MM.1S (cell line): ENCODE measurements at regions not wholly inside any gene's neighbourhood (a gene's known extent, or its start where the extent isn't known, plus 50 kb on each side); places are given as distances from the start of the nearest gene placed in this dataset.

Experiments
- DNase-seq: peaks from one replicate; pipeline ENCODE4 v3.0.0-alpha.2; 2015
- H2AFZ ChIP-seq: fragments of 300-600 bp; sonication (generic); 2 replicates; pipeline ENCODE4 v1.6.0; 2016; ENCODE audit warnings: antibody characterized with exemption, low read length
- H3F3A ChIP-seq: fragments of 300-600 bp; sonication (generic); 2 replicates; pipeline ENCODE4 v1.6.1; 2016; ENCODE audit warnings: mild to moderate bottlenecking, antibody characterized with exemption, low read length, moderate library complexity, mixed read lengths; ENCODE audit not compliant: insufficient read depth
- H3K27ac ChIP-seq: fragments of 300-600 bp; sonication (generic); 2 replicates; pipeline ENCODE4 v1.5.1; 2016; ENCODE audit warnings: mild to moderate bottlenecking, low read length
- H3K27me3 ChIP-seq: fragments of 300-600 bp; sonication (generic); replicated peaks from 2 replicates; pipeline ENCODE4 v1.6.0; 2016; ENCODE audit warnings: low read length; ENCODE audit not compliant: insufficient read depth
- H3K36me3 ChIP-seq: fragments of 300-600 bp; sonication (generic); replicated peaks from 2 replicates; pipeline ENCODE4 v1.6.1; 2016; ENCODE audit warnings: mild to moderate bottlenecking, low read length, mixed read lengths; ENCODE audit not compliant: insufficient read depth
- H3K4me1 ChIP-seq: fragments of 300-600 bp; sonication (generic); 2 replicates; pipeline ENCODE4 v1.6.1; 2016; ENCODE audit warnings: low read length, mixed read lengths
- H3K4me2 ChIP-seq: fragments of 300-600 bp; sonication (generic); 2 replicates; pipeline ENCODE4 v1.6.0; 2016; ENCODE audit warnings: low read depth, low read length
- H3K4me3 ChIP-seq: fragments of 300-600 bp; sonication (generic); 2 replicates; pipeline ENCODE4 v1.5.1; 2016; ENCODE audit warnings: low read length, mixed read lengths
- H3K79me2 ChIP-seq: fragments of 300-600 bp; sonication (generic); 2 replicates; pipeline ENCODE4 v1.6.1; 2016; ENCODE audit warnings: mixed run types, low read length, mixed read lengths
- H3K9ac ChIP-seq: fragments of 300-600 bp; sonication (generic); 2 replicates; pipeline ENCODE4 v1.6.1; 2016; ENCODE audit warnings: low read length, mixed read lengths
- H3K9me2 ChIP-seq: fragments of 300-600 bp; sonication (generic); replicated peaks from 2 replicates; pipeline ENCODE4 v1.6.1; 2016; ENCODE audit warnings: mild to moderate bottlenecking, low read length, mixed read lengths; ENCODE audit not compliant: insufficient read depth
- H3K9me3 ChIP-seq: fragments of 300-600 bp; sonication (generic); replicated peaks from 2 replicates; pipeline ENCODE4 v1.6.1; 2016; ENCODE audit warnings: mild to moderate bottlenecking, low read length, mixed read lengths; ENCODE audit not compliant: insufficient read depth
- H4K20me1 ChIP-seq: fragments of 300-600 bp; sonication (generic); 2 replicates; pipeline ENCODE4 v1.6.1; 2016; ENCODE audit warnings: mild to moderate bottlenecking, low read length, moderate library complexity, mixed read lengths; ENCODE audit not compliant: insufficient read depth
- EZH2 ChIP-seq: fragments of 300-600 bp; sonication (generic); optimal IDR thresholded peaks from 2 replicates; pipeline ENCODE3; 2017; ENCODE audit warnings: low read depth, mild to moderate bottlenecking, antibody characterized with exemption, low read length, mixed read lengths
- EZH2phosphoT487 ChIP-seq: fragments of 300-600 bp; sonication (generic); IDR thresholded peaks from 2 replicates; pipeline ENCODE4 v1.6.1; 2018; ENCODE audit warnings: antibody characterized with exemption, low read length
- TF ChIP-seq, protein P1 (sequence below): fragments of 300-600 bp; sonication (generic); IDR thresholded peaks from 2 replicates; pipeline ENCODE4 v1.5.1; 2016; ENCODE audit warnings: antibody characterized with exemption, low read length, mixed read lengths

DNA sequence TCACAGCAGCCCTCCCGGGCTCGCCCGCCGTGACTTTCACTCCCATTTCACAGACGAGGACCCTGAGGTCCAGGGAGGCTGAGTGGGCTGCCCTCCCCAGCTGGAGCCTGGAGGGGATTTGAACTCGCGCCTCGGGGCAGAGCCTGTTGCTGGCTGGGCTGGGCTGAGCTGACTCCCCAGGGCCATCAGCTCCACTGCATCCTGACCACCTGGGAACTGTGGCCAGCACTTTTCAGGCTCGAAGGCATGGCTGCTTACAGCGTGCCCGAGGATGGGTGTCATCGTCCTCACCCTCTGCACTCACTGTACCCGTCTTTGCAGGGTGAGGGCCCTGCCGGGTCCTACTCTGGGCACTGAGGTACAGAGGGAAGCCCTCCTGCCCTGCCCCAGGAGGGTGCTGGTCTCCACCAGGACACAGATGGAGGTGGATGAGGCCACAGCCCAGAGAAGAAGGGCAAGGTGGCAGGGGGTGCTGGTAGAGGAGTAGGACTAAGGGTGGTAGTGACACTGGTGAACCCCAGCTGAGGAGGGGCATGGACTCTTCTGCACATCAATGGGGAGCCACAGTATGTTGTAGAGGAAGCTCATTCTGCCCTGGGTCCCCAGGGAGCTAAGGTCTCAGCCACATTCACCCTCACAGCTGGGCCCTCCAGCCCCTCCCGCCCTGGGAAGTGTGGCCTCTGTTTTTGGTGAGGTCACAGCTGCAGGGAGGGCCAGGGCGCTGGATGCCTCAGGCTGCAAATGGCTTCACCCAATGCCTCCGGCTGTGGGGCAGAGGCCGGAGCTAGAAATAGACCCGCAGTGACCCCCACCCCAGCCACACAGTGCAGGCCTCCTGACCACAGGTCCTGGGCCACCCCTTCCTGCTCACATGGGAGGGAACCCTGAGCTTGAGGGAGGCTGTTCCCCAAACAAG, 365.1 kb upstream of the SFSWAP start:
- DNase-seq: no peak
- no peak overlapping the region for H3K27ac ChIP-seq
- TF ChIP-seq EZH2phosphoT487: no peak

DNA sequence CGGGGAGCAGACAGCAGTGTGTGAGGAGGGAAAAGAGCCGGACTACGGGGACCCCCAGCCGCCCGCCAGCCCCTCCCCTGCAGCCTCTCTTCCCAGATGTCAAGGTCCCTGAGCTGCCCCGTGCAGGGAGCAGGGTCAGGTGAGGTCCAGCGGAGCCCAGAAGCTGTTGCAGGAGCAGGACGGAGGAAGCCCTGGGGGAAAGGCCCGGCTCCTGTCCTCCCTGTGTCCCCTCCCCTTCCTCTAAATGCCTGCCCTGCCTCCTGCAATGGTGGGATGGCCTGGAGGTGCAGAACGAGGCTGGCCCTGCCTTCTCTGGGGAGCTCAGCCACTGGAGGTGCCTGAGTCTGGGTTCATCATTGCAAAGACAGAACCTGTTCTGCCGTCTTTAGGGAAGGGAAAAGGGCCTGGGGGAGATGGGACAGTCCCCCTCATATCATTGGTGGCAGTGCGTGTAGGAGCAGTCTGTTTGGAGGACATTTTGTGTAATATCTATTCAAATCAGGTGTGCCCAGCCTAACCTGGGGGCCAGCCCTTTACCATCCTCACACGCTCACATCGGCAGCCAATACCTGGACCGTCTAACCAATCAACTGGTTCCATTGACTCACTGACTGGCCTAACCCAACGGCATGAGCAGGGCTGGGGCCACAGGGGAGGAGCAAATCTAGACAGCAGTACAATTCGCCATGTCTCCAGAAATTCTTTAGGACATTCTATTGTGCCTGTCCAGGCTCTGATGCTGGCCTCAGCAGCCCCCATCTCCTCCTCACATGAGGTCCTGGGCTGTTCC, 364.1 kb upstream of the SFSWAP start:
- Histone ChIP-seq H3K4me1 (no peaks in the 10 kb centered on the region), H3K36me3 (no peaks in the 10 kb centered on the region), H3K9me3 (no peaks in the 10 kb centered on the region), H3K9me2 (no peaks in the 10 kb centered on the region), H3K79me2 (no peaks in the 10 kb centered on the region), H4K20me1 (no peaks in the 10 kb centered on the region), H3K27ac (no peak overlapping the region), H3K4me3 (no peak overlapping the region), H3K9ac (no peak overlapping the region), H3K4me2 (no peak overlapping the region), H3F3A (no peaks in the 10 kb centered on the region), H3K27me3 (no peaks in the 10 kb centered on the region), H2AFZ (no peak overlapping the region)
- DNase-seq: no peak
- TF ChIP-seq EZH2phosphoT487 (no peak), EZH2 (no peak)
- TF ChIP-seq, protein P1, sequence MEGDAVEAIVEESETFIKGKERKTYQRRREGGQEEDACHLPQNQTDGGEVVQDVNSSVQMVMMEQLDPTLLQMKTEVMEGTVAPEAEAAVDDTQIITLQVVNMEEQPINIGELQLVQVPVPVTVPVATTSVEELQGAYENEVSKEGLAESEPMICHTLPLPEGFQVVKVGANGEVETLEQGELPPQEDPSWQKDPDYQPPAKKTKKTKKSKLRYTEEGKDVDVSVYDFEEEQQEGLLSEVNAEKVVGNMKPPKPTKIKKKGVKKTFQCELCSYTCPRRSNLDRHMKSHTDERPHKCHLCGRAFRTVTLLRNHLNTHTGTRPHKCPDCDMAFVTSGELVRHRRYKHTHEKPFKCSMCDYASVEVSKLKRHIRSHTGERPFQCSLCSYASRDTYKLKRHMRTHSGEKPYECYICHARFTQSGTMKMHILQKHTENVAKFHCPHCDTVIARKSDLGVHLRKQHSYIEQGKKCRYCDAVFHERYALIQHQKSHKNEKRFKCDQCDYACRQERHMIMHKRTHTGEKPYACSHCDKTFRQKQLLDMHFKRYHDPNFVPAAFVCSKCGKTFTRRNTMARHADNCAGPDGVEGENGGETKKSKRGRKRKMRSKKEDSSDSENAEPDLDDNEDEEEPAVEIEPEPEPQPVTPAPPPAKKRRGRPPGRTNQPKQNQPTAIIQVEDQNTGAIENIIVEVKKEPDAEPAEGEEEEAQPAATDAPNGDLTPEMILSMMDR: no peak

More for the DNA sequence above, 365.1 kb upstream of the SFSWAP start:
- Histone ChIP-seq H3K27me3 (no peaks in the 10 kb centered on the region), H3K4me1 (no peaks in the 10 kb centered on the region), H3F3A (no peaks in the 10 kb centered on the region), H3K79me2 (no peaks in the 10 kb centered on the region), H3K36me3 (no peaks in the 10 kb centered on the region), H4K20me1 (no peaks in the 10 kb centered on the region), H2AFZ (no peak overlapping the region), H3K9me3 (no peaks in the 10 kb centered on the region), H3K9ac (no peak overlapping the region), H3K4me3 (no peak overlapping the region), H3K9me2 (no peaks in the 10 kb centered on the region), H3K4me2 (no peak overlapping the region)

DNA sequence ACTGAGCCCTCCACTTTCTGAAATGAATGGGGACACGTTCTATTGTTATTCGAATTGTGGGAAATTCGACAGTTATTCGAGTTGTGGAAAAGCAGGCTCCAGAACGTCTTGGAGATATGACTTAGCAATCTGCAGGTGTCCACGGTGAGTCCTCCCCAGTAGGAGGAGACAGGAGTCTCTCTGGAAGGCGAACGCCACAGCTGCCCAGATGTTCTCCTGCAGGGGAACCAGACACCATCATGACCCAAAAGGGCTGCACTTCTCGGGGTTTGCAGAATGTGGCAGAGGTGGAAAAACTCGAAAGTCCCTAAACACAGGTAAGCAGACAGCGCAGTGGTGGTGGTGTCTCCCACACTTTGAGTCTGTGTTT, 363.6 kb upstream of the SFSWAP start:
- Histone ChIP-seq H3K27ac (no peak overlapping the region), H3F3A (no peaks in the 10 kb centered on the region), H4K20me1 (no peaks in the 10 kb centered on the region), H3K4me1 (no peaks in the 10 kb centered on the region), H2AFZ (no peak overlapping the region), H3K36me3 (no peaks in the 10 kb centered on the region), H3K27me3 (no peaks in the 10 kb centered on the region), H3K4me3 (no peak overlapping the region), H3K9me2 (no peaks in the 10 kb centered on the region), H3K4me2 (no peak overlapping the region), H3K79me2 (no peaks in the 10 kb centered on the region), H3K9me3 (no peaks in the 10 kb centered on the region), H3K9ac (no peak overlapping the region)
- TF ChIP-seq EZH2 (no peak), EZH2phosphoT487 (no peak)
- TF ChIP-seq, protein P1: no peak
- no peak for DNase-seq
